WTC11 (cell line): ENCODE measurements at regions not wholly inside any gene's neighbourhood (a gene's known extent, or its start where the extent isn't known, plus 50 kb on each side); places are given as distances from the start of the nearest gene placed in this dataset.

Source experiments
- ATAC-seq: fragments of 200-7000 bp; cut with Tn5 transposase; 2 replicates; pipeline ENCODE4 v1.10.0; 2021; ENCODE audit warnings: mild to moderate bottlenecking, moderate library complexity
- CTCF ChIA-PET: fragments of 300-600 bp; sonication (Branson Sonifier 250); formaldehyde crosslinking; loops from one replicate; lab custom pipeline; 2021; ENCODE audit warnings: antibody characterized with exemption; lab: Charles Lee
- POLR2A ChIA-PET: fragments of 350-600 bp; sonication (Branson Sonifier 250); formaldehyde crosslinking; loops from one replicate; lab custom pipeline; 2021; ENCODE audit warnings: antibody characterized with exemption; lab: Charles Lee
- DNase-seq: peaks from one replicate; pipeline ENCODE4 v3.0.0; 2021; ENCODE audit warnings: low spot score
- H3K27ac Mint-ChIP-seq: 2 replicates; pipeline ENCODE4 v1.8.0; 2021; ENCODE audit warnings: mixed read lengths
- H3K27me3 Mint-ChIP-seq: 2 replicates; pipeline ENCODE4 v1.8.0; 2021; ENCODE audit warnings: low read depth, mild to moderate bottlenecking, moderate library complexity, mixed read lengths
- H3K36me3 Mint-ChIP-seq: 2 replicates; pipeline ENCODE4 v1.8.0; 2021; ENCODE audit warnings: mixed read lengths
- H3K4me1 Mint-ChIP-seq: 2 replicates; pipeline ENCODE4 v1.8.0; 2022; ENCODE audit warnings: mixed read lengths
- H3K4me3 Mint-ChIP-seq: 2 replicates; pipeline ENCODE4 v1.8.0; 2021; ENCODE audit warnings: mild to moderate bottlenecking, moderate library complexity, mixed read lengths
- H3K9me3 Mint-ChIP-seq: 2 replicates; pipeline ENCODE4 v1.8.0; 2021; ENCODE audit warnings: mixed read lengths
- ATF1 ChIP-seq: sonication (generic); formaldehyde crosslinking; IDR thresholded peaks from 2 replicates; pipeline ENCODE4 v1.8.1; 2023; ENCODE audit warnings: mild to moderate bottlenecking, moderate library complexity, missing genetic modification reagents
- E2F4 ChIP-seq: sonication (generic); formaldehyde crosslinking; IDR thresholded peaks from 2 replicates; pipeline ENCODE4 v1.8.1; 2022; ENCODE audit warnings: low read depth, mild to moderate bottlenecking, moderate library complexity, missing genetic modification reagents, borderline replicate concordance
- E2F5 ChIP-seq: sonication (generic); formaldehyde crosslinking; IDR thresholded peaks from 2 replicates; pipeline ENCODE4 v1.8.1; 2022; ENCODE audit warnings: mild to moderate bottlenecking, moderate library complexity, missing genetic modification reagents
- ELF4 ChIP-seq: sonication (generic); formaldehyde crosslinking; IDR thresholded peaks from 2 replicates; pipeline ENCODE4 v1.8.1; 2022; ENCODE audit warnings: low read depth, mild to moderate bottlenecking, moderate library complexity, missing genetic modification reagents
- FOXJ3 ChIP-seq: sonication (generic); formaldehyde crosslinking; IDR thresholded peaks from 2 replicates; pipeline ENCODE4 v1.9.0; 2021; ENCODE audit warnings: missing genetic modification reagents, mild to moderate bottlenecking, borderline replicate concordance
- IRF2 ChIP-seq: sonication (generic); formaldehyde crosslinking; IDR thresholded peaks from 2 replicates; pipeline ENCODE4 v1.8.0; 2022; ENCODE audit warnings: low read depth, missing genetic modification reagents, borderline replicate concordance
- MLX ChIP-seq: sonication (generic); formaldehyde crosslinking; IDR thresholded peaks from 2 replicates; pipeline ENCODE4 v1.8.1; 2023; ENCODE audit warnings: mild to moderate bottlenecking, missing genetic modification reagents, moderate library complexity
- PREB ChIP-seq: sonication (generic); formaldehyde crosslinking; IDR thresholded peaks from 2 replicates; pipeline ENCODE4 v1.8.1; 2022; ENCODE audit warnings: mild to moderate bottlenecking, missing genetic modification reagents, moderate library complexity, borderline replicate concordance
- RELA ChIP-seq: sonication (generic); formaldehyde crosslinking; IDR thresholded peaks from 2 replicates; pipeline ENCODE4 v1.8.1; 2022; ENCODE audit warnings: missing genetic modification reagents, mild to moderate bottlenecking, borderline replicate concordance
- SMAD3 ChIP-seq: sonication (generic); formaldehyde crosslinking; IDR thresholded peaks from 2 replicates; pipeline ENCODE4 v1.8.0; 2022; ENCODE audit warnings: missing genetic modification reagents, mild to moderate bottlenecking, borderline replicate concordance
- USF2 ChIP-seq: sonication (generic); formaldehyde crosslinking; IDR thresholded peaks from 2 replicates; pipeline ENCODE4 v1.8.1; 2023; ENCODE audit warnings: mild to moderate bottlenecking, missing genetic modification reagents, moderate library complexity
- ZBTB21 ChIP-seq: sonication (generic); formaldehyde crosslinking; IDR thresholded peaks from 2 replicates; pipeline ENCODE4 v1.8.1; 2023; ENCODE audit warnings: mild to moderate bottlenecking, missing genetic modification reagents, borderline replicate concordance
- ZNF138 ChIP-seq: sonication (generic); formaldehyde crosslinking; conservative IDR thresholded peaks from 2 replicates; pipeline ENCODE4 v1.8.1; 2022; ENCODE audit warnings: mild to moderate bottlenecking, moderate library complexity, missing genetic modification reagents
- ZNF423 ChIP-seq: fragments of 250-450 bp; sonication (Bioruptor Pico); IDR thresholded peaks from 2 replicates; pipeline ENCODE4 v2.1.2; 2022; ENCODE audit warnings: mild to moderate bottlenecking, moderate library complexity
- ZNF425 ChIP-seq: fragments of 250-450 bp; sonication (Bioruptor Pico); conservative IDR thresholded peaks from 2 replicates; pipeline ENCODE4 v1.9.0; 2021; ENCODE audit warnings: mild to moderate bottlenecking
- ZNF512 ChIP-seq: sonication (generic); formaldehyde crosslinking; IDR thresholded peaks from 2 replicates; pipeline ENCODE4 v1.8.1; 2022; ENCODE audit warnings: missing genetic modification reagents, borderline replicate concordance

GRCh38 chr15:35606450-35606779, 60.5 kb upstream of the DPH6 start (continued):
- no peak for TF ChIP-seq USF2 (CRISPR knock-in tag)

GRCh38 chr15:35616498-35617271, 70.7 kb upstream of the DPH6 start:
- Mint-ChIP-seq H3K4me1 (no peaks in the 10 kb centered on the region), H3K27me3 (no peaks in the 10 kb centered on the region), H3K9me3 (no peaks in the 10 kb centered on the region), H3K36me3 (no peaks in the 10 kb centered on the region), H3K27ac (no peak overlapping the region), H3K4me3 (no peak overlapping the region)
- DNase-seq: no peak
- TF ChIP-seq PREB (no peak), FOXJ3 (CRISPR knock-in tag) (no peak), ZNF138 (CRISPR knock-in tag) (no peak), ATF1 (CRISPR knock-in tag) (no peak), ELF4 (CRISPR knock-in tag) (no peak), SMAD3 (no peak), E2F4 (no peak), ZNF423 (CRISPR knock-in tag) (no peak), ZNF512 (no peak), ZNF425 (CRISPR knock-in tag) (no peak), E2F5 (CRISPR knock-in tag) (no peak), ZBTB21 (CRISPR knock-in tag) (no peak), RELA (no peak), MLX (no peak), IRF2 (CRISPR knock-in tag) (no peak)
- no peak for ATAC-seq
- ChIA-PET CTCF (no interaction called here), POLR2A (no interaction called here)
